ENCODE measurements at regions not wholly inside any gene's neighbourhood (a gene's known extent, or its start where the extent isn't known, plus 50 kb on each side); places are given as distances from the start of the nearest gene placed in this dataset.

- no peak for DNase-seq (ENCODE audit: low spot score)
Measured at GRCh38 chrX:13102636-13103035, 58.2 kb upstream of the FAM9C start.

GRCh38 chrX:13101441-13102139 is 57.2 kb upstream of the FAM9C start:
- peak; percentile 94 for DNase-seq (ENCODE audit: low spot score)

DNA sequence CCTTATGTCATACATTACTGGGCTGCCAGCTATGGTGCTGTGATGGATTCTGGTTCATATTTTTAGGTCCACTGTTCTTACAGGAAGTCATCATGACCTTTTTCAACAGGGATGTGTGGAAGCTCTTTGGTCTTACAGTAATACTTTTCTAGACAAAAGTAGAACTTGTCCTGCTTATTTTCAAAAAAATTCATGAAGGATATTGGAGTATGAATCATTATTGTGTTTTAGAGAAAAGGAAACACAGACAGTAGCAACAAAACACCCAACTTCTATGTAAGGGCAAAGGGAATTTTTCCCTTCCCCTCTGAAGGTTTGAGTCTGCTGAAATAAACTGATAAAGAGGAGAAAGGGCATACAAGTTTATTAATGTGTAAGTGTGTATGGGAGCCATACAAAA is 54.7 kb upstream of the FAM9C start:
- no peak for DNase-seq (ENCODE audit: low spot score)

DNA sequence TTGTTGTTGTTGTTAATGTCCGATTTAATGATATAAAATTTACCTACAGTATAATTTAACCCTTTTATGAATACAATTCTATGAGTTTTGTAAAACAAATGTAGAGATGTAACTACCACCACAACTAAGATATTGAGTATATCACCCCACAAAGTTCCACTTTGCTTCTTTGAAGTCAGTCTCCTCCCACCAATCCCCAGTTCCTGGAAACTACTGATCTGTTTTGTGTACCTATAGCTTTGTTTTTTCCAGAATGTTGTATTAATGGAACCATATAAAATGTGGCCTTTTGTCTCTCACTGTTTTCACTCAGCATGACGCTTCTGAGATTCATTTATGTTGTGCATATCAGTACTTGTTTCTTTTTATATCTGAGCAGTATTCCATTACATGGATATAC is 52.3 kb upstream of the FAM9C start:
- DNase-seq (ENCODE audit: low spot score): no peak

- peak; percentile 65 for DNase-seq (ENCODE audit: low spot score)
Measured at GRCh38 chrX:13094828-13095341, 50.5 kb upstream of the FAM9C start.

DNA sequence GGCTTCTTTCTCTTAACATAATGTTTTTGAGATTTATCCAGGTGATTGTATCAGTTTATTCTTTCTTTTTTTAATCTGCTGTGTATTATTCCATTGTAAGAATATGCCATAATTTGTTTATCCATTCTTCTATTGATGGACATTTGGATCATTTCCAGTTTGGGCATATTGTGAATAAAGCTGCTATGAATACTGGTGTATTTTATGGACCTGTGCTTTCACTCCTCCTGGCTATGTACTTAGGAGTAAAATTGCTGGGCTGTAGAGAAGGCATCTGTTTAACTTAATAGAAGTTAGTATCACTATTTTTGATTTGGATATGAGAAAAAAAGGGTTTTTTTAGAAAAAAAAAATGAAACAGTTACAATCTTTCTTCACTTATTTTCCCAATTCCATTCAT is 50.0 kb upstream of the FAM9C start:
- DNase-seq (ENCODE audit: low spot score): no peak
